ENCODE measurements at regions not wholly inside any gene's neighbourhood (a gene's known extent, or its start where the extent isn't known, plus 50 kb on each side); places are given as distances from the start of the nearest gene placed in this dataset.

GRCh38 chr7:387132-388022 lies 97.4 kb downstream of the FOXL3 start:
- peak overlapping the region in 1 of 3 donors; percentile 89 for H3K27ac Mint-ChIP-seq

DNA sequence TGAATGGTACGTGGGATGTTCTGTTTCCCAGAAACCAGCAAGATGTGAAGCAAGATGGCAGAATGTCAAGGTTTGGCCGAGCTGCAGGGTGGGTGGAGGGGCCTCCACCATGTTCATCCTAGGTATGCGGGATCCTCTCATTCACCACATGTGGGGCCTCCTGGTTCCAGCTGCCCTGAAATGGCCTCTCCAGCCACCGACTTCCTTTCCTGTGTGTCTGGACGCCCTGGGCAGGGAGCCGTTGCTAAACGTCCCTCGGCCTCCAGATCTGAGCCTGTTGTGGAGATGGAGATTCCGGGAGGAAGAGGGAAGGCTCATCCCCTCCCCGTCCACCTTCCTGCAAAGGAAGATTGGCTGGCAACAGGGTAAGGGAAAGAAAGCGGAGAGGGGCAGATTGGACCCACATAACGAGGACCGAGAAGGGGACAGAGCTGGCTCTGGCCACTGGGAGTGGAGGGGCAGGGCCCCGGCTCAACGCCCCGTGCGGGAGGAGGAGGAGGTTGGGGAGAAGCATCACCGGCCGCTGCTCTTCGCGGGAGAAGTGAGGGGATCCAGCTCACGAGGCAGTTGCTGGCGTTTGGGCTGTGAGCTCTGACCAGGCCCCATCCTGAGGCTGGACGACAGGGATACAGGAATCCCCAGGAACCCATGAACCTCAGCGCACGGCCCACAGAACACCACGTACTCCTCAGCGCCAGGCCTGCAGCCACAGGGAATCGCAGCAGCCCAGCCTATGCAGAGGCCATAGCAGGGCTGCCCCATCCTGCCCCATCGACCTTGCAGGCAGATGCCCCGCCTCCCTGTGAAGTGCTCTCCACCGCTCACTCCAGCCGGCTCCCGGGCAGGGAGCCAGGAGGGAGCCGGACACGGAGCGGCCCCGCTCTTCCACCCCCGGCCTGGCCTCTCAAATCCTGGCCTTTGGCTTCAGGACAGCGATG lies 98.3 kb downstream of the FOXL3 start:
- H3K9me3 Mint-ChIP-seq: peaks cover 0 to 16% (median 1%) of the 10 kb centered on the region in 7 donors
- no peak for DNase-seq

More at GRCh38 chr7:387132-388022, 97.4 kb downstream of the FOXL3 start:
- Histone ChIP-seq H3K36me3 (ENCODE audit: control insufficient read depth, insufficient read depth, low read length) (no peaks in the 10 kb centered on the region), H3K27ac (ENCODE audit: insufficient read depth, low read length, poor library complexity, severe bottlenecking) (no peak overlapping the region), H3K4me1 (ENCODE audit: control insufficient read depth, insufficient read depth, low read length, poor library complexity, severe bottlenecking) (peaks cover under 1% of the 10 kb centered on the region), H3K4me3 (ENCODE audit: low read depth, low read length) (no peak overlapping the region), H3K27me3 (ENCODE audit: control insufficient read depth, insufficient read depth, low read length) (no peaks in the 10 kb centered on the region), H3K9me3 (ENCODE audit: control insufficient read depth in 2 of 2, low read length in 2 of 2) (peaks cover 13 to 14% of the 10 kb centered on the region in 2 experiments)
- ATAC-seq (ENCODE audit: low read depth in 2 of 2): no peak
- H3K4me1 Mint-ChIP-seq: peaks cover 0 to 4% (median 2%) of the 10 kb centered on the region in 4 donors
- H3K36me3 Mint-ChIP-seq: no peaks in the 10 kb centered on the region
- H3K4me3 Mint-ChIP-seq: no peak overlapping the region
- H3K9me3 Mint-ChIP-seq: peaks cover 0 to 18% (median 2%) of the 10 kb centered on the region in 7 donors
- H3K27me3 Mint-ChIP-seq: no peaks in the 10 kb centered on the region
- DNase-seq: no peak

DNA sequence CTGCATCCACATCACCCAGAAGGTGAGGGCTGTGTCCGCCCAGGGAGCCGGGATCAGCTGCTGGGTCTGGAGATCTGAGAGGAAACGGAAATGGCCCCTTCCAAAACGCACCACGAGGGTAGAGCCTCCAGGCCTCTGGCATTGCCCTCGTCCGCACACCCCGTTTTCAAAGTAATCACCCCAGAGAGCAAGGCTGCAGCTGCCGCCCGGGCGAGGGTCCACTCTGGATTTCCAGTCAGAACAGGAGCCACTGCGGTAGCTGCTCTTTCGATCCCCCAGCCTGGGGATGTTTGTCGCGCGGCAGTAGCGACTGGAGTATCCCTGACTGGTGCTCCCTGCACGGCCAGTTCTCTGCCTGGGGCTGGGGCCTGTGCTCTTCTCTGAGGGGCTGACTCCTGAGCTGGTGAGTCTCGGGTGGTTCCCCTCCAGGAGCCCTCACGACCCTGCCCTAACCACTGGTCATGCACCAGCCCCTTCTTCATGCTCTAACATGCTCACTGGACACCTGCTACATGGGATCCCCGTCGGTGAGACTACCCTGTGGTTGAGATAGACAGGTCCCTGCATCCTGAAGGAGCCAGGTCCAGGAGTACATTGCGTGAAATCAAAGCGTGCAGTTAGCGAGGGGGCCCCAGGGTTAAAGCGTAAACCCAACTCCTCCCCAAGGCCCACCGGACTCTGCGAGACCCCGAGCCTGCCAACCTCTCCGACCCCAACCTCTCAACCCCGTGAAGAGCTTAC lies 99.2 kb downstream of the FOXL3 start:
- Histone ChIP-seq H3K4me1 (ENCODE audit: control insufficient read depth, insufficient read depth, low read length, poor library complexity, severe bottlenecking) (no peaks in the 10 kb centered on the region), H3K27ac (ENCODE audit: insufficient read depth, low read length, poor library complexity, severe bottlenecking) (no peak overlapping the region), H3K4me3 (ENCODE audit: low read depth, low read length) (no peak overlapping the region), H3K9me3 (ENCODE audit: control insufficient read depth in 2 of 2, low read length in 2 of 2) (peaks cover 5 to 6% of the 10 kb centered on the region in 2 experiments), H3K27me3 (ENCODE audit: control insufficient read depth, insufficient read depth, low read length) (no peaks in the 10 kb centered on the region), H3K36me3 (ENCODE audit: control insufficient read depth, insufficient read depth, low read length) (no peaks in the 10 kb centered on the region)
- H3K36me3 Mint-ChIP-seq: no peaks in the 10 kb centered on the region
- no peak overlapping the region for H3K4me3 Mint-ChIP-seq
- H3K27me3 Mint-ChIP-seq: no peaks in the 10 kb centered on the region
- peaks cover 0 to 10% (median 0%) of the 10 kb centered on the region in 7 donors for H3K9me3 Mint-ChIP-seq
- DNase-seq (no peak), ATAC-seq (ENCODE audit: low read depth in 2 of 2) (no peak)
- H3K27ac Mint-ChIP-seq: no peak overlapping the region
- H3K4me1 Mint-ChIP-seq: no peaks in the 10 kb centered on the region

More for the DNA sequence above, 98.3 kb downstream of the FOXL3 start:
- no peaks in the 10 kb centered on the region for H3K4me1 Mint-ChIP-seq
- no peaks in the 10 kb centered on the region for H3K36me3 Mint-ChIP-seq
- Histone ChIP-seq H3K4me3 (ENCODE audit: low read depth, low read length) (no peak overlapping the region), H3K4me1 (ENCODE audit: control insufficient read depth, insufficient read depth, low read length, poor library complexity, severe bottlenecking) (no peaks in the 10 kb centered on the region), H3K27ac (ENCODE audit: insufficient read depth, low read length, poor library complexity, severe bottlenecking) (no peak overlapping the region), H3K9me3 (ENCODE audit: control insufficient read depth in 2 of 2, low read length in 2 of 2) (peaks cover 13% of the 10 kb centered on the region in 2 experiments), H3K27me3 (ENCODE audit: control insufficient read depth, insufficient read depth, low read length) (no peaks in the 10 kb centered on the region), H3K36me3 (ENCODE audit: control insufficient read depth, insufficient read depth, low read length) (no peaks in the 10 kb centered on the region)
- H3K27ac Mint-ChIP-seq: no peak overlapping the region
- no peak for ATAC-seq (ENCODE audit: low read depth in 2 of 2)
- H3K27me3 Mint-ChIP-seq: no peaks in the 10 kb centered on the region
- no peak overlapping the region for H3K4me3 Mint-ChIP-seq

- Histone ChIP-seq H3K9me3 (ENCODE audit: control insufficient read depth in 2 of 2, low read length in 2 of 2) (peaks cover under 1 to 1% of the 10 kb centered on the region in 2 experiments), H3K4me3 (ENCODE audit: low read depth, low read length) (no peak overlapping the region), H3K27ac (ENCODE audit: insufficient read depth, low read length, poor library complexity, severe bottlenecking) (no peak overlapping the region), H3K36me3 (ENCODE audit: control insufficient read depth, insufficient read depth, low read length) (no peaks in the 10 kb centered on the region), H3K4me1 (ENCODE audit: control insufficient read depth, insufficient read depth, low read length, poor library complexity, severe bottlenecking) (no peaks in the 10 kb centered on the region), H3K27me3 (ENCODE audit: control insufficient read depth, insufficient read depth, low read length) (no peaks in the 10 kb centered on the region)
- Mint-ChIP-seq H3K36me3 (no peaks in the 10 kb centered on the region), H3K4me1 (no peaks in the 10 kb centered on the region), H3K9me3 (peaks cover 0 to 9% (median 1%) of the 10 kb centered on the region in 7 donors), H3K4me3 (no peak overlapping the region), H3K27me3 (no peaks in the 10 kb centered on the region), H3K27ac (no peak overlapping the region)
- DNase-seq: no peak
- ATAC-seq (ENCODE audit: low read depth in 2 of 2): no peak
Measured at GRCh38 chr7:389911-390601, 100.1 kb downstream of the FOXL3 start.

- Histone ChIP-seq H3K9me3 (ENCODE audit: control insufficient read depth in 2 of 2, low read length in 2 of 2) (peaks cover 9 to 10% of the 10 kb centered on the region in 2 experiments), H3K27me3 (ENCODE audit: control insufficient read depth, insufficient read depth, low read length) (peaks cover 2% of the 10 kb centered on the region), H3K27ac (ENCODE audit: insufficient read depth, low read length, poor library complexity, severe bottlenecking) (no peak overlapping the region), H3K36me3 (ENCODE audit: control insufficient read depth, insufficient read depth, low read length) (no peaks in the 10 kb centered on the region), H3K4me1 (ENCODE audit: control insufficient read depth, insufficient read depth, low read length, poor library complexity, severe bottlenecking) (no peaks in the 10 kb centered on the region), H3K4me3 (ENCODE audit: low read depth, low read length) (no peak overlapping the region)
- Mint-ChIP-seq H3K27ac (no peak overlapping the region), H3K4me3 (no peak overlapping the region), H3K9me3 (peaks cover 0 to 16% (median 5%) of the 10 kb centered on the region in 7 donors), H3K36me3 (no peaks in the 10 kb centered on the region), H3K4me1 (no peaks in the 10 kb centered on the region), H3K27me3 (no peaks in the 10 kb centered on the region)
- DNase-seq (no peak), ATAC-seq (ENCODE audit: low read depth in 2 of 2) (no peak)
Measured at GRCh38 chr7:390761-391410, 100.9 kb downstream of the FOXL3 start.

- Mint-ChIP-seq H3K36me3 (no peaks in the 10 kb centered on the region), H3K27me3 (no peaks in the 10 kb centered on the region), H3K27ac (no peak overlapping the region), H3K4me1 (no peaks in the 10 kb centered on the region), H3K4me3 (no peak overlapping the region), H3K9me3 (peaks cover 3 to 21% (median 9%) of the 10 kb centered on the region in 7 donors)
- peaks cover 12 to 16% of the 10 kb centered on the region in 2 experiments for H3K9me3 ChIP-seq (ENCODE audit: control insufficient read depth in 2 of 2, low read length in 2 of 2)
- no peaks in the 10 kb centered on the region for H3K4me1 ChIP-seq (ENCODE audit: control insufficient read depth, insufficient read depth, low read length, poor library complexity, severe bottlenecking)
- DNase-seq (no peak), ATAC-seq (ENCODE audit: low read depth in 2 of 2) (no peak)
- peaks cover 2% of the 10 kb centered on the region for H3K27me3 ChIP-seq (ENCODE audit: control insufficient read depth, insufficient read depth, low read length)
- no peak overlapping the region for H3K4me3 ChIP-seq (ENCODE audit: low read depth, low read length)
- H3K36me3 ChIP-seq (ENCODE audit: control insufficient read depth, insufficient read depth, low read length): no peaks in the 10 kb centered on the region
- no peak overlapping the region for H3K27ac ChIP-seq (ENCODE audit: insufficient read depth, low read length, poor library complexity, severe bottlenecking)
Measured at GRCh38 chr7:391411-391951, 101.5 kb downstream of the FOXL3 start.
